DND-41 (cell line): ENCODE measurements at regions not wholly inside any gene's neighbourhood (a gene's known extent, or its start where the extent isn't known, plus 50 kb on each side); places are given as distances from the start of the nearest gene placed in this dataset.

ENCODE experiments used
- ATAC-seq: fragments of 200-7000 bp; cut with Tn5 transposase; 3 replicates; pipeline ENCODE4 v1.9.1; 2021; ENCODE audit warnings: low read depth; ENCODE audit not compliant: insufficient read depth
- DNase-seq: peaks from one replicate; pipeline ENCODE4 v3.0.0-alpha.2; 2020
- H2AFZ ChIP-seq: 2 replicates; pipeline ENCODE4 v1.6.0; 2012; ENCODE audit warnings: low read depth, low read length
- H3K27ac ChIP-seq: 2 replicates; pipeline ENCODE4 v1.5.1; 2012; ENCODE audit warnings: low read length, inconsistent platforms
- H3K27me3 ChIP-seq: fragments of 200-600 bp; sonication (generic); 2 replicates; pipeline ENCODE4 v1.6.0; 2012; ENCODE audit warnings: low read length, mild to moderate bottlenecking, inconsistent platforms; ENCODE audit not compliant: insufficient read depth, poor library complexity
- H3K36me3 ChIP-seq: 2 replicates; pipeline ENCODE4 v1.5.1; 2012; ENCODE audit warnings: low read length, inconsistent platforms; ENCODE audit not compliant: insufficient read depth
- H3K4me1 ChIP-seq: 2 replicates; pipeline ENCODE4 v1.5.1; 2012; ENCODE audit warnings: mild to moderate bottlenecking, low read length; ENCODE audit not compliant: insufficient read depth
- H3K4me2 ChIP-seq: 2 replicates; pipeline ENCODE4 v1.6.0; 2012; ENCODE audit warnings: mild to moderate bottlenecking, moderate library complexity, low read length, inconsistent platforms; ENCODE audit not compliant: insufficient read depth
- H3K4me3 ChIP-seq, 2 experiments: fragments of 200-600 bp in 1 of 2; shearing (Covaris generic) in 1 of 2; 2 replicates each; pipeline ENCODE4 v1.5.1; 2012 to 2016; ENCODE audit warnings: inconsistent platforms in 2 of 2, low read length in 2 of 2, mild to moderate bottlenecking in 2 of 2, low read depth in 1 of 2, moderate library complexity in 1 of 2
- H3K79me2 ChIP-seq: 2 replicates; pipeline ENCODE4 v1.6.0; 2012; ENCODE audit warnings: low read length, inconsistent platforms; ENCODE audit not compliant: insufficient read depth
- H3K9ac ChIP-seq: 2 replicates; pipeline ENCODE4 v1.6.0; 2012; ENCODE audit warnings: low read depth, mild to moderate bottlenecking, inconsistent platforms, low read length, moderate library complexity
- H3K9me3 ChIP-seq: 2 replicates; pipeline ENCODE4 v1.5.1; 2012; ENCODE audit warnings: low read length, moderate library complexity, mild to moderate bottlenecking, inconsistent platforms; ENCODE audit not compliant: insufficient read depth, severe bottlenecking
- H4K20me1 ChIP-seq: 2 replicates; pipeline ENCODE4 v1.6.0; 2012; ENCODE audit warnings: low read length; ENCODE audit not compliant: insufficient read depth
- CTCF ChIP-seq: IDR thresholded peaks from 2 replicates; pipeline ENCODE4 v1.5.1; 2012; ENCODE audit warnings: borderline replicate concordance, low read length, moderate library complexity, mild to moderate bottlenecking; ENCODE audit not compliant: poor library complexity, severe bottlenecking; ENCODE audit errors: extremely low read depth
- EZH2 ChIP-seq: IDR thresholded peaks from 3 replicates; pipeline ENCODE4 v1.6.1; 2012; ENCODE audit warnings: borderline replicate concordance, low read depth, mild to moderate bottlenecking, moderate library complexity, low read length, inconsistent platforms; ENCODE audit not compliant: severe bottlenecking

GRCh38 chr10:78437407-78437768 lies 403.7 kb downstream of the RPS24 start:
- Histone ChIP-seq H3K36me3 (no peaks in the 10 kb centered on the region), H3K27me3 (peaks cover 10% of the 10 kb centered on the region), H3K4me3 (no peak overlapping the region), H3K4me2 (no peak overlapping the region), H3K9ac (no peak overlapping the region), H3K79me2 (no peaks in the 10 kb centered on the region), H3K9me3 (no peaks in the 10 kb centered on the region), H4K20me1 (peaks cover 3% of the 10 kb centered on the region; the same call in 1 of the 2 replicates), H2AFZ (no peak overlapping the region), H3K27ac (no peak overlapping the region), H3K4me1 (no peaks in the 10 kb centered on the region)
- no peak for DNase-seq
- no peak for TF ChIP-seq CTCF
- no peak for TF ChIP-seq EZH2
- ATAC-seq, result no peak

- peaks cover 3% of the 10 kb centered on the region; the same call in 1 of the 2 replicates for H4K20me1 ChIP-seq
- no peaks in the 10 kb centered on the region for H3K4me1 ChIP-seq
- H3K9ac ChIP-seq, result no peak overlapping the region
- H3K36me3 ChIP-seq, result no peaks in the 10 kb centered on the region
- no peak overlapping the region for H3K4me3 ChIP-seq
- no peak for DNase-seq
- no peak for ATAC-seq
- no peaks in the 10 kb centered on the region for H3K79me2 ChIP-seq
- no peak overlapping the region for H2AFZ ChIP-seq
- TF ChIP-seq EZH2, result no peak
- peak; percentile 22 for TF ChIP-seq CTCF
- H3K27me3 ChIP-seq, result peaks cover 10% of the 10 kb centered on the region
- no peak overlapping the region for H3K4me2 ChIP-seq
- no peaks in the 10 kb centered on the region for H3K9me3 ChIP-seq
- H3K27ac ChIP-seq, result no peak overlapping the region
These were observed 404.6 kb downstream of the RPS24 start for GRCh38 chr10:78437998-78438906.

GRCh38 chr10:78438907-78439809 lies 405.5 kb downstream of the RPS24 start:
- no peak for TF ChIP-seq CTCF
- no peak for TF ChIP-seq EZH2
- peaks cover 3% of the 10 kb centered on the region; the same call in 1 of the 2 replicates for H4K20me1 ChIP-seq
- ATAC-seq (no peak), DNase-seq (no peak)
- H3K9me3 ChIP-seq, result no peaks in the 10 kb centered on the region
- H3K4me3 ChIP-seq, result no peak overlapping the region
- H3K9ac ChIP-seq, result no peak overlapping the region
- H3K79me2 ChIP-seq, result no peaks in the 10 kb centered on the region
- no peak overlapping the region for H3K4me2 ChIP-seq
- H2AFZ ChIP-seq, result no peak overlapping the region
- no peaks in the 10 kb centered on the region for H3K36me3 ChIP-seq
- peaks cover 10% of the 10 kb centered on the region for H3K27me3 ChIP-seq
- no peak overlapping the region for H3K27ac ChIP-seq
- no peaks in the 10 kb centered on the region for H3K4me1 ChIP-seq
